Hepatocyte (in vitro differentiated cells): ENCODE measurements at regions not wholly inside any gene's neighbourhood (a gene's known extent, or its start where the extent isn't known, plus 50 kb on each side); places are given as distances from the start of the nearest gene placed in this dataset.

ENCODE experiments used
- CTCF ChIP-seq: fragments of 200-600 bp; sonication (generic); IDR thresholded peaks from 2 replicates; pipeline ENCODE4 v1.5.1; 2016; ENCODE audit warnings: antibody characterized with exemption, mild to moderate bottlenecking; ENCODE audit not compliant: poor library complexity
- EZH2 ChIP-seq: fragments of 200-600 bp; sonication (generic); IDR thresholded peaks from 2 replicates; pipeline ENCODE4 v1.6.1; 2016; ENCODE audit warnings: antibody characterized with exemption, mild to moderate bottlenecking, borderline replicate concordance

- TF ChIP-seq CTCF, result no peak
- no peak for TF ChIP-seq EZH2
These were observed 1974.2 kb upstream of the ACO1 start for GRCh38 chr9:30410273-30410672.
